ENCODE measurements at regions not wholly inside any gene's neighbourhood (a gene's known extent, or its start where the extent isn't known, plus 50 kb on each side); places are given as distances from the start of the nearest gene placed in this dataset.
"Not testable (repeated sequence)": the region's sequence is repeated elsewhere in the genome, so short reads cannot be mapped to it uniquely, and the experiment has no call there.

DNA sequence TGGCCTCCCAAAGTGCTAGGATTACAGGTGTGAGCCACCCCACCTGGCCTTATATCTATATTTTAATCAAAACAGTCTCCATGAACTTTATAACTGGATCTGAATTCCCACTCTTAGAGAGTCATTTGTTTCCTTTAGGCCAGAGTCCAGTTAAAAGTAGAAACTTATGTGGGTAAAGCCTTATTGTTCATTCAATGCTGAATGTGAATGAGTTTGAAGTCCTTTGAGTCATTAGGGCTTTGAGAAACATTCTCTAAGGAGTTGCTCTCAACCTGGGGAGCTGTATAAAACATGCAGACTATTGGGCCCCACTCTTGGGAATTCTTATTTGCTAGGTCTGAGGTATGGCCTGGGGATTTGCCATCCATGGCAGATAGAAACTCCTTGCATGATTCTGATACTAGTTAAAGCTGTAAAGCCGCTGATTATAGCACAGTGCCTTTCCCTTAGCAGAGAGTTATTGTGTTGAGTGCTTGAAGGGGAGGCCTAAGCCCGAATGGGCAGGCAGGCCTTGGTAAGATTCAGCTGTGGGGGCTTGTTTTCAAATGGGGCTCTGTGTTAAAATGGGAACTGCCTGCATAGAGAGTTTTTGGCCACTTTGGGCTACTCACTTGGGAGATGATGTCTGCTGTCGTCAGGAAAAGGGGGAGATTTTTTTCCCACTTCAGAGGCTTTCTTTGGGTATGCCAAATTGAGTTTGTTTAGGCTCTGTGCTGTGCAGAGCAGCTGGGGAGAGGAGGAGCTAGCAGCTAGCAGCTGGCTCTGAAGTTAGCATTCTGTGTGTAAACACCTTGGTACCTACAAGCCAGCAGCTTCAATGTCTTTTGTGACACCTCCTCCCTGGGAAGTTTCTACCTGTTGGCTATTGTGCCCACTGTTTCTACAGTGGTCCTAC lies 117.5 kb downstream of the DACT1 start:
- no peak overlapping the region for H3K4me3 Mint-ChIP-seq
- no peaks in the 10 kb centered on the region for H3K9me3 Mint-ChIP-seq
- H3K27me3 Mint-ChIP-seq: peaks cover 10% of the 10 kb centered on the region
- ATAC-seq: no peak
- H3K27ac Mint-ChIP-seq: no peak overlapping the region
- H3K4me1 Mint-ChIP-seq: peaks cover 8% of the 10 kb centered on the region
- H3K36me3 Mint-ChIP-seq: no peaks in the 10 kb centered on the region

DNA sequence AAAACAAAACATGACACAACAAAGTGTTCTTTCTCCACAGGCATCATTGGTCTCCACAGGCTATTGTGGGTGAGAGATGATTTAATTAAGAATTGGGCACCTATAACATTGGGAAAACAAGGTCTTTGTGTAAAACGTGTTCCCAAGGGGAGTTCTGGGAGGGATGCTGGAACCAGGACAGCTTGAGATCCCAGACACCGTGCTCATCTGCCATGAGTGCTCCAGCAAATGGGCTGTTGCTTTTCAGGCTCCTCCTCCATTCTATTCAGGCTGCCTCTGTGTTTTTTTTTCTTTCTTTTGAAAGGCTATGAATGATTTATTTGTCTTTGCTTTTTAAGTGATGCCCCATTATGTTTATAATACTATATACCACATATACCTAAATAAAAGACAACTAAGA lies 122.4 kb downstream of the DACT1 start:
- H3K36me3 Mint-ChIP-seq: no peaks in the 10 kb centered on the region

DNA sequence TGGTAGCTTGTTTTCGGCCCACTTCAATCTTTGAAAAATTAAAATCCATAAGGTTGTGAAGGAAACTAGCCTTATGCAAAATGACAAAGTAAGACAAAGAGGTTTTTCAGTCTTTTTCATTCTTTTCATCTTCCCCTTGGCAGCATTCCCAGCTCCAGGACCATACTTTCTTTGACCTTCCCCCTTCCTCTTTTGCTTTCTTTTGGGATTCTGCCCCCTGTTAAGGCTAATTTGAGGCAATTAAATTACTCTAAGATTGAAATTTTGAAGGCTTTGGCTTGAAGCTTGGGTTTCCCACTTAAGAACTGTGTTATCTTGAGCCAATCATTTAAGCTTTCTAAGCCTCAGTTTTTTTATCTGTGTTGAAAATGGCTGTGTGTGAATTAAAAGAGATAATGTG lies 124.9 kb downstream of the DACT1 start:
- Mint-ChIP-seq H3K4me1 (no peaks in the 10 kb centered on the region), H3K9me3 (no peaks in the 10 kb centered on the region), H3K27me3 (no peaks in the 10 kb centered on the region), H3K4me3 (no peak overlapping the region), H3K36me3 (no peaks in the 10 kb centered on the region), H3K27ac (no peak overlapping the region)
- no peak for ATAC-seq

More for the DNA sequence above, 122.4 kb downstream of the DACT1 start:
- no peaks in the 10 kb centered on the region for H3K27me3 Mint-ChIP-seq
- no peaks in the 10 kb centered on the region for H3K4me1 Mint-ChIP-seq
- no peak for ATAC-seq
- H3K4me3 Mint-ChIP-seq: no peak overlapping the region
- H3K9me3 Mint-ChIP-seq: no peaks in the 10 kb centered on the region
- no peak overlapping the region for H3K27ac Mint-ChIP-seq

DNA sequence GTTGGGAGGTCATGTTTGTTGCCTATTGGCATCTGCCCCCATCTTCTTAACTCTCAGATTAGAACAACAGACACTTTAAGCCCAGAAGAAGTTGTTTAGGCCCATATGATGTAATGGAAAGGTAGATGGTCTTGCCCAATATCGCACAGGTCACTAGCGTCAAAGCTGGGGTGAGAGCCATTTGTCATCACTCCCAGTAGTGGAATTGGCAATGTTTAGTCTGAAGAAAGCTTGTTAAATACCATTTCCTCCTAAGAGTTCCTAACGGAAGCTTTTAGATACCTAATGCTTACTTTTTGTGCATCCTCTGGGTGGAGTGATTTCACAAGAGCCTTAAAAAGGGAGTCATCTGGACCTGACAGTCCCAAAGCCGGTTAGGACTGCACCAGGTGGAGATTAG lies 125.4 kb downstream of the DACT1 start:
- Mint-ChIP-seq H3K27me3 (no peaks in the 10 kb centered on the region), H3K36me3 (no peaks in the 10 kb centered on the region), H3K9me3 (no peaks in the 10 kb centered on the region), H3K27ac (no peak overlapping the region), H3K4me3 (no peak overlapping the region), H3K4me1 (no peaks in the 10 kb centered on the region)
- no peak for ATAC-seq

DNA sequence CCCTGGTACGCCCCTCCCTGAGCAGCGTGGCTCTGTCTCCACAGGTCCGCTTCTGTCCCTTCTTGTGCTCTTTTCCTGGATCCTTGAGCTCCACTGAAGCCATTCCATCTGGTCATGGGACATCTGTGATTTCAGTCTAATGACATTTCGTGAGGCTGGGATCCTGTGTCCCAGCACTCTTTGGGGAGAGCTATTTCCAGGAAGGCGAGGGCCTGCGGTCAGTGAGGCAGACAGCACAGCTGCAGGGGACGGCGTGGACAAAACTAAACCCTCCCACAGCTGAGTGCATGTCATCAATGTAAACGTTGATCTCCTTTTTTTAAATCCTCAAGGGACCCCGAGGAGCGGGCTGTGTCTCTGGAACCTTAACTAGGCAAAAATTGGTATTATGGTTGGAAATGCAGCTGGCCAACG lies 127.7 kb downstream of the DACT1 start:
- H3K36me3 Mint-ChIP-seq: no peaks in the 10 kb centered on the region
- no peaks in the 10 kb centered on the region for H3K27me3 Mint-ChIP-seq
- no peak for ATAC-seq
- H3K4me3 Mint-ChIP-seq: no peak overlapping the region
- no peaks in the 10 kb centered on the region for H3K9me3 Mint-ChIP-seq
- H3K4me1 Mint-ChIP-seq: no peaks in the 10 kb centered on the region
- H3K27ac Mint-ChIP-seq: no peak overlapping the region

DNA sequence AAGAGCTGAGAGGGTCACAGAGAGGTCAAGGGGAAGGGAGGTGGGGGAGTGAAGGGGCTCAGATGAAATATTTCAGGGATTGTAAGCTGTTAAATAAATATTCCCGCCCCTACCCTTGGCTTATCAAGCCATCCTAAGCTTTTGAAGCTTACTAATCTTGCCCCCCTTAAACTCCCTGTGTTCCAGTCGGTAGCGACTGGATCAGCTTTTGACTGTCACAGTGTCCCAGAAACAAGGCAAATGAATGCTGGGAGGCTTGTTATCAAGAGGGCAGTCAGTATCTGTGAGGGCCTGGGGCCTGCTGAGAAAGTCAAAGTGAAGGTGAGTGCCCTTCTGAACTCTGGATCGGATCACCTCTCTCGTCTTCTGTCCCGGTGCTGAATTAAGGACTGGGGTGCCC lies 128.1 kb downstream of the DACT1 start:
- ATAC-seq: no peak
- H3K36me3 Mint-ChIP-seq: no peaks in the 10 kb centered on the region
- no peak overlapping the region for H3K27ac Mint-ChIP-seq
- no peaks in the 10 kb centered on the region for H3K4me1 Mint-ChIP-seq
- no peaks in the 10 kb centered on the region for H3K9me3 Mint-ChIP-seq
- H3K4me3 Mint-ChIP-seq: no peak overlapping the region
- no peaks in the 10 kb centered on the region for H3K27me3 Mint-ChIP-seq

DNA sequence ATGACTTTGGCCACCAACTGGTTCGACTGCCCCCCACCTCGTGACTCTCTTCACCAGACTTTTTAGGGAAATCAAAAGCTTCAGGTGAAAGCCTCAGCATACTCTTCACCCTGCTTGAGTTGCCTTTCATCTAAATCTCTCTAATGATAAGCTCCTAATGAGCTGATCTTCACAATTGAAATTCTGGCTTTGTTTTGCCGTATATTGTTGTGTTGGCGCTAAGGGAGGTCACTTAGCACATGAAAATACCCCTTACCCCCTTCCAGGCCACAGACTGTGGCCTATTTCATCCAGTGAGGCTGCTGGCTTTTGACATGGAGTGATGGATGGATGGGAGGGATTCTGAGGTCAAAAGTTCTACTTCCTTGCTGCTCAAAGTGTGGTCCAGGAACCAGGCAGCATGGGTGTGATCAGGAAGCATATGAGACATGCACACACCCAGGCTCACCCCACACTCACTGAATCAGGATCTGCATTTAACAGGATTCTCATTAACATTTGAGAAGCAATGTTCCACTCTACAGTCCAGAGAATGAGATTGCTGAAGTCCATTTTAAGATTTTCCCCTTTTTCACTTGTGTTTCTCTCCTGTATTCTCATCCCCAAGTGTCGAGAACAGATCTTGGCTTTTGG lies 131.4 kb downstream of the DACT1 start:
- H3K9me3 Mint-ChIP-seq: no peaks in the 10 kb centered on the region
- H3K27me3 Mint-ChIP-seq: peaks cover 17% of the 10 kb centered on the region
- H3K27ac Mint-ChIP-seq: no peak overlapping the region
- H3K36me3 Mint-ChIP-seq: no peaks in the 10 kb centered on the region
- H3K4me3 Mint-ChIP-seq: no peak overlapping the region
- no peaks in the 10 kb centered on the region for H3K4me1 Mint-ChIP-seq
- no peak for ATAC-seq

DNA sequence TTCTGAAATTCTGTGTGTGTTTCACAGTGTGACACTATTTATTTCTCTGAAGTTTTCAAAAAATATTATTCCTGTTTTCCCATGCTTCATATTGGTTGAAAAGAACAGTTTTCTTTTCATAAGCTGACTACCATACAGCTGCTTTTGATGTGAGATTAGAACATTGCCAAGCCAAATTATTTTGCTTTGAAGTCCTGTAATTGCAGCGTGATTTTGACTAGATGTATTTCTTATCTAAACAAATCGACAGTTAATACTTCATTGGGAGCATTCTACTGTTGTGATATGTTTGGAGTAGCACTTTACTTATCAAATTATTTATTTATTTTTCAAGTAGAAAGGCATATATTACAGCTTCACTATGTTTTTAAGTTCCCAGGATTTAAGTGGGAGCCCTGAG lies 132.0 kb downstream of the DACT1 start:
- peaks cover 18% of the 10 kb centered on the region for H3K27me3 Mint-ChIP-seq
- H3K4me1 Mint-ChIP-seq: no peaks in the 10 kb centered on the region
- ATAC-seq: no peak
- H3K9me3 Mint-ChIP-seq: no peaks in the 10 kb centered on the region
- H3K4me3 Mint-ChIP-seq: no peak overlapping the region
- no peak overlapping the region for H3K27ac Mint-ChIP-seq
- H3K36me3 Mint-ChIP-seq: no peaks in the 10 kb centered on the region

DNA sequence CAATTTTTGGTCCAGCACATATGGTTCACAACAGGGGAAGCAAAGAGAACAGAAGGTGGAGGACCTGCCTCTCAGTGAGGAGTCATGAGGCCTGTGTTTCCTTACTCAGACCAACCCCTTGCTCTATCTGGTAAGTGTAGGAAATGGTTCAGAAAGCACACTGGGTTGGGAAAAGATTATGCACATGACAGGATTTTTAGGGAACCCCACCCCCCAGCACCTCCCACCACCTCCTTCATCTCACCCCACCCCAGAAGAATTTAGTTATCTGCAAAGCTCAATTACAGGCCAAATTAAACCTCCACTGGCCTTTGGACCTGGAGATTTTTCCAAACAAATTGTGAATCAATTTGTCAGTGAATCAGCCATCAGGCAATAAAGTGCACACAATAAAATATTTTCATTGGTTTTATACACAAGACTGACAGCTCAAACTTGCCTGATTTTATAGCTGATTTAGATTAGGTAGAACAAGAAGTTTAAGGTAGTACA lies 132.8 kb downstream of the DACT1 start:
- H3K36me3 Mint-ChIP-seq: no peaks in the 10 kb centered on the region
- no peaks in the 10 kb centered on the region for H3K4me1 Mint-ChIP-seq
- no peak overlapping the region for H3K4me3 Mint-ChIP-seq
- no peak for ATAC-seq
- H3K27me3 Mint-ChIP-seq: peaks cover 18% of the 10 kb centered on the region
- no peaks in the 10 kb centered on the region for H3K9me3 Mint-ChIP-seq
- H3K27ac Mint-ChIP-seq: no peak overlapping the region

DNA sequence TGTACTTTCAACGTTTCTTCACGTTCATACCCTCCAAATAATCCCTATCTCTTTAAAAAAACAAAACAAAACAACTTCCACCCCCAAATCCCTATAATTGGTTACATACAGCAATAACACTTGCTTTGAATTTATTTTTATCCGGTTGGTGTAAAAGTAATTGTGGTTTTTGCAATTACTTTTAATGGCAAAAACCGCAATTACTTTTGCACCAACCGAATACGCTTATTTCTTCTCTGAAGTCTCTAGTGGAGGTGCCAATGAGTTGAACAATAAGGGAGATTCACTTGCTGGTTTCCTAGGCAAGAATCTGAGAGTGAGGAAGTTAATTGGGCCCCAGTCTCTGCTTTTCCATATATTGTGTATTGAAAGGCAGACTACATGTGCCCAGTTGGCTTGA lies 133.3 kb downstream of the DACT1 start:
- no peak for ATAC-seq
- H3K27ac Mint-ChIP-seq: no peak overlapping the region
- H3K27me3 Mint-ChIP-seq: peaks cover 21% of the 10 kb centered on the region
- no peaks in the 10 kb centered on the region for H3K9me3 Mint-ChIP-seq
- no peaks in the 10 kb centered on the region for H3K36me3 Mint-ChIP-seq
- no peak overlapping the region for H3K4me3 Mint-ChIP-seq
- H3K4me1 Mint-ChIP-seq: no peaks in the 10 kb centered on the region

DNA sequence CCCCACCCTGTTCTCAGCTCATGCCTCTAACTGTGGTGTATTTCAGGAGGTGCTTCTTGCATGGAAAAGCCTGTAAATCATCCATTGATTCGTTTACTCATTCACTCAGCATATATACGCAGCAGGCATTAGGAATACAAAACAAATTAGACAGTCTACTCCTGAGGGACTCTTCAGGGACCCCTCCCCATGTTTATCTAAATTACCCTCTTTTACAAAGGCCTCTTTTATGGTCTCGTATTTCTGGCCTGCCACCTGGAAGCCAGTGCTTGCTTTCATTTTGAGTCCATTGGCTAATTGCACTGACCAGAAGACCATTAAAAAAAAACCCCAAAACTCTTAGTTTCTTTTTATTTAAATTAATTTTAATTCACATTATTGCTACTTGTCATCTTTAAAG lies 134.4 kb downstream of the DACT1 start:
- Mint-ChIP-seq H3K36me3 (no peaks in the 10 kb centered on the region), H3K9me3 (no peaks in the 10 kb centered on the region), H3K4me3 (no peak overlapping the region), H3K27ac (no peak overlapping the region), H3K27me3 (peaks cover 28% of the 10 kb centered on the region), H3K4me1 (no peaks in the 10 kb centered on the region)
- ATAC-seq: no peak

DNA sequence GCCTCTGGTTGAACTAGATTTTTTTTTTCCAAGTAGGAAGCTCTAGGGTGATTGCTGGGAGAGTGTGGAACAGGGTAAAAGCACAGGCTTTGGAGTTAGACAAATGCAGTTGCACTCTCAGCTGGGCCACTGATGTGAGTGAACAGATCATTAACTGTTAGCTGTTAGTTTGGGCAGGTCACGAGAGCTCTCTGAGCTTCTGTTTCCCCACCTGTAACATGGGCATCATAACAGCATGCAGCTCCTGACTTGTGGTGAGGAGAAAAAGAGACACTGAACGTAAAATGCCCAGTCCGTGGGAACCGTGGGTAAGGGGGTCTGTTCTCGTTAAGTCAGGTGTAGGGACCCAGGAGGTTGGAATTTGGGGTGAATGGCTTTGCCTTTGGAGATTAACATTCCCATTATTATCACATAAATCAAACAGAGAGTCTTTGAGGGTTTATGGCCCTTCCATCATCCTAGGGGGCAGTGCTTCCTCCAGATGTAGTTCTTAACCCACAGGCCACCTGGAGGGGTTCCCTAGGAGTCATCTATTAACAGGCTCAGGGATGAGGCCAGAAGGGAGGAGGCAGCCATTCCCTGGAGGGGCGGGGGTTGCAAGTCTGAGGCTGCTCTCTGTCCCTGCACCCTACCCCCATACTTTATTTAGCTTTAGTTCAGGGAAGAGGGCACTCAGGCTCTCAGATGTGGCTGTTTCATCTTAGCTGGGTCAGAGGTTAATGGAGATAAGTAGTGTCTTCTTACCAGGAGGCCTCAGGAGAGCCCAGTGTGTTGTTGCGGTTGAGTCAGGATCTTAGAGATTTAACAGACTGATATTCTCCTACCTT lies 135.2 kb downstream of the DACT1 start:
- Mint-ChIP-seq H3K4me3 (no peak overlapping the region), H3K27me3 (peaks cover 28% of the 10 kb centered on the region), H3K27ac (no peak overlapping the region), H3K9me3 (no peaks in the 10 kb centered on the region), H3K4me1 (no peaks in the 10 kb centered on the region), H3K36me3 (no peaks in the 10 kb centered on the region)
- ATAC-seq: no peak

DNA sequence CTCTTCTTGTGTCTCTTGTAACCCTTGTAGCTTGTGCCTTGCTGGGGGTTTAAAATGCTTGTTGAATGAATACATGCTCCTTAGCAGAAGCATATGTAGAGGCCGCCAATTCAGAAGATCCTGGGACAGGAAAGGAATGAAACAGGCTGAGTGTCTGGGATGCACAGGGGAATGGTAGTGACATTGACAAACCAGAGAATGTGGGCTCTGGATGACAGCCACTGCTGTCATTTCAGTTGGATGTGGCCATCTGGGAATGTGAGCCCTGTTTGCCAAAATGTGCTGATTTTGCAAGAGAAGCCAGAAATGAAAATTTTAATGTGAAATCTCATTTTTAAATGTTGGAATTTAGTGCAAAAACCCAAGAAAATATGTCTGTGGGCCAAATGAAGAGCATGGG lies 136.8 kb downstream of the DACT1 start:
- H3K27ac Mint-ChIP-seq: no peak overlapping the region
- H3K4me1 Mint-ChIP-seq: no peaks in the 10 kb centered on the region
- peaks cover 28% of the 10 kb centered on the region for H3K27me3 Mint-ChIP-seq
- no peaks in the 10 kb centered on the region for H3K36me3 Mint-ChIP-seq
- no peak for ATAC-seq
- H3K9me3 Mint-ChIP-seq: no peaks in the 10 kb centered on the region
- no peak overlapping the region for H3K4me3 Mint-ChIP-seq

DNA sequence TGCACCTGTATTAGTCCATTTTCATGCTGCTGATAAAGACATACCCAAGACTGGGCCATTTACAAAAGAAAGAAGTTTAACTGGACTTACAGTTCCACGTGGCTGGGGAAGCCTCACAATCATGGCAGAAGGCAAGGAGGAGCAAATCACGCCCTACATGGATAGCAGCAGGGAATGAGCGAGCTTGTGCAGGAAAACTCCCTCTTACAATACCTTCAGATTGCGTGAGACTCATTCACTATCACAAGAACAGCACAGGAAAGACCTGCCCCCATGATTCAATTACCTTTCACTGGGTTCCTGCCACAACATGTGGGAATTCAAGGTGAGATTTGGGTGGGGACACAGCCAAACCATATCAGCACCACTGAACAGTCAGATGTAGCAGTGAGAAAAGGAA lies 137.4 kb downstream of the DACT1 start:
- H3K27ac Mint-ChIP-seq: not testable (repeated sequence)

DNA sequence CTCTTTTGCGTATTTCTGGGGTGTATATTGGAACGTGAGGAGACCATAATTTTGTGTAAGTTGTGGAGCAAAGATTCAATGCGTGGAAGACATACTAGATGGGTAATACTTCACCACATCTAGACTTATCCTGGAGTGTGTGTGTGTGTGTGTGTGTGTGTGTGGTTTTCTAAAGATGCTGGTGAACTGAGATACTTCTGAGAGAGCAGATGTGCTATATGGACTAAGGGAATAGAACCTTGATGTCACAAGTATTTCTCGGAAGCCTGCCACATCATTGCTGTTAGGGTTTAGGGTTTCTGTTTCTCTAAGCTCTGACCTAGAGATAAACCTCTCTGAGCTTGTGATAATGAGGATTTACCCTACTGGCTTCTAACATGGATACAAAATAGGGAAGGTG lies 138.8 kb downstream of the DACT1 start:
- Mint-ChIP-seq H3K4me3 (no peak overlapping the region), H3K4me1 (no peaks in the 10 kb centered on the region), H3K27ac (no peak overlapping the region), H3K36me3 (no peaks in the 10 kb centered on the region), H3K9me3 (no peaks in the 10 kb centered on the region), H3K27me3 (peaks cover 28% of the 10 kb centered on the region)
- ATAC-seq: no peak

More for the DNA sequence above, 137.4 kb downstream of the DACT1 start:
- not testable (repeated sequence) for ATAC-seq, H3K9me3 Mint-ChIP-seq, H3K4me3 Mint-ChIP-seq, H3K4me1 Mint-ChIP-seq, H3K36me3 Mint-ChIP-seq
- peaks cover 28% of the 10 kb centered on the region for H3K27me3 Mint-ChIP-seq

Measured in stimulated activated memory B cell treated with anti-CD40 and anti-IgM and Interleukin-4, amounts not matched to agents 10 μg/mL and 1 μg/mL and 100 μg/mL, for 72 hours (primary cell).